HG03354 (cell line): ENCODE measurements at regions not wholly inside any gene's neighbourhood (a gene's known extent, or its start where the extent isn't known, plus 50 kb on each side); places are given as distances from the start of the nearest gene placed in this dataset.
"Not testable (repeated sequence)": the region's sequence is repeated elsewhere in the genome, so short reads cannot be mapped to it uniquely, and the experiment has no call there.

Source experiments
- ATAC-seq: cut with Tn5 transposase; IDR thresholded peaks from one replicate; pipeline ENCODE4 v1.9.1; 2021; ENCODE audit warnings: mild to moderate bottlenecking; ENCODE audit not compliant: unreplicated experiment, poor library complexity, severe bottlenecking

- ATAC-seq, result no peak
Measured at GRCh38 chr12:83474369-83474768, 787.7 kb downstream of the TMTC2 start.

DNA sequence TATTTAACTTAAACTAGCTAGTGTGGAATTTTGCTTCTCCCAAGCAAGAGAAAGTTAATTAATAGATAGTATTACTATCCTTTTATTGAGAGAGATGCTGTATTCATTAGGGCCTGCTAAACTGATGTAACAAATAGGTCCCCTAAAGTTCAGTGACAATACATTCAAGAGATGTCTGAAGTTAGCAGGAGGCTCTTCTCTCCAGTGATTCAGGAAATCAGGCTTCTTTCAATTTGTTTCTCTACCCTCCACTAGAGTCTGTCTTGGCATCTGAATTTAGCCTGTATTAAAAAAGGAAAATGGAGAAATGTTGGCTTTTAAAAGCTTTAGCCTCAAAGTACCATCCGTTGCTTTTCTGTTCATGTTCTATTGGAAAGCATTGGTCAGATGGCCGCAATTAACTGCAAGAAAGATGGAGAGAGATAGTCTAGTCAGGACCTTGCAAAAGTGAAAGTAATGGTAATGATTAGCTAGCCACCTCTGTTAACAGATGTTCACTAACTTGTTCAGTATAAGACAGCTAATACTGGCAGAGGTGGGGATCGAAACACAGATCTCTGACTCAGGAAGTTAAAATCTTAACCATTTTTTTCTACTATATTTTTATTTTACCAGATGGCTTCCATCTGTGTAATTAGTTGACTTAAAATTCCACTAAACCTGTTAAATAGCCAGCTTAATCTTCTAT is 786.8 kb downstream of the TMTC2 start:
- peak; percentile 99 for ATAC-seq

DNA sequence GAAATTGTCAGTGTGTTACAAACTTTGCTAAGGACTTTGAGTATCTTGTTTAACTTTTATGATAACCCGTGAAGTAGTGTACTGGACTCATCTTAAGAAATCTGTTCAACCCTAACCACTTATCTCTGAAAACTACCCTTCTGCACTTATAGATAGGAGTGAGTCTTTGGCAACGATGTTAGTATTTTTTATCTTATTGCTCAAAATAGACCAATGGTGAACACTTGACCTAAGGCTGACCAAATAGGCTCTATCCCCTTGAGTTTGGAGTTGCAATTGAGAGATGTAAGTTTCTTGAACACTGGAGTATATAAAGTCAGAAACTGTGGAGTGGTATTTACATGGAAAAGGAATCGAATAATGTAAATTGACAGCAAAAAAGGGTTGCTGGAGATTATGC is 786.1 kb downstream of the TMTC2 start:
- ATAC-seq, result no peak

DNA sequence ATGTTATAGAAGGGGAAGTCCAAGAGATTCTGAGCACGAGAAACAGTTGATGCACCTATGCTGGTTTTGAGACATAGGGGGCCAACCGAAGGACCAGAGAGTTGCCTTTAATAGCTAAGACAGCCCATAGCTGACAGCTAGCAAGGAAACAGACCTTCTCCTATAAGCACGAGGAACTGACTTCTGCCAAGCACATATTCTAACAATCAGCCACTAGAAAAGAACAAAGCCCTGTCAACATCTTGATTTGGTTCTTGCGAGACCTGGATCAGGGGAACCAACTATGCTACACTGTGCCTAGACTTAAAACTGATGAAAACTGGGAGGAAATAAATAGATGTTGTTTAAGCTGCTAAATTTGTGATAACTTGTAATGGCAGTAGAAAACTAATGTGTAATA is 785.6 kb downstream of the TMTC2 start:
- no peak for ATAC-seq

GRCh38 chr12:83471341-83471740 is 784.6 kb downstream of the TMTC2 start:
- no peak for ATAC-seq

- ATAC-seq, result no peak
Measured at GRCh38 chr12:83470749-83471148, 784.0 kb downstream of the TMTC2 start.

DNA sequence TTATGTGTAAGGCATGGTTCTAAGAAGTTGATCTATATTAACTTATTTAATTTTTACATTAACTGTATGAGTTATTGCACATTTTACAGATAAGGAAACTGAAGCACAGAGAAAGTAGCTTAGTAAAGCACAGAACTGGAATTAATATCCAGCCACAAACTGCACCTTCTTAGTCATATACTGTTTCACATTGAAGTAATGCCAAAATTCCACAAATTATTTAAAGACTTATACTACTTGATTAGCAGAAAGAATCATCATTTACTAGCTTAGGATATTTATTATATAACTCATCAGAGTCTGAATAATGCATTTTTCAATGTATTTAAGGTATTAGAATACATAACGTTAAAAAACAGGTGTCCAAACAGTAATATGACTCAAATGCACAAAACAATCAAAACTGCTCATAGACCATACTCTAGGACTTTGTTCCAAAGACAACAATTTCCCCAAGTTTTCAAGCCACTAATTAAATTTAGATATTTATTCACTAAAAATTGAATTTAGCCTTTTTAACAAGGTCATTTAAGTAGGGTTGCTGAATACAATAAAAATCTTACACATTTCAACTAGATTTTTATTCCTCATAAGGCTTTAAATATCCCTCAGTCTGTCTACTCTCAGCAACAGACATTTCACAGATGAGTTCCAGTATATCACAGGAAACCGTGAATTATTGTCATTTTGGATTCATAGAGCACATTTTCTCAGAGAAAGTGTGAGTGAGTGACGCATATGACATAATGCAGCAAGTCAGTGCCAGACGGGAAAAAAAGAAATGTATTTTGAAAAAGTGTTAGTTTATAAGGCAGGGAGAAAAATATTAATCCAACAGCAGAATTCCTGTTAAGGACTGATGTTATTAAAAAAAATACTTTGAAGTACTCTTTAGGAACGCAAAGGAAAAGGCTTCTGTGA is 782.5 kb downstream of the TMTC2 start:
- no peak for ATAC-seq

- ATAC-seq, result no peak
Measured at GRCh38 chr12:83465632-83466031, 778.9 kb downstream of the TMTC2 start.

GRCh38 chr12:83462419-83462818 is 775.7 kb downstream of the TMTC2 start:
- no peak for ATAC-seq

GRCh38 chr12:83461336-83461935 is 774.7 kb downstream of the TMTC2 start:
- no peak for ATAC-seq

DNA sequence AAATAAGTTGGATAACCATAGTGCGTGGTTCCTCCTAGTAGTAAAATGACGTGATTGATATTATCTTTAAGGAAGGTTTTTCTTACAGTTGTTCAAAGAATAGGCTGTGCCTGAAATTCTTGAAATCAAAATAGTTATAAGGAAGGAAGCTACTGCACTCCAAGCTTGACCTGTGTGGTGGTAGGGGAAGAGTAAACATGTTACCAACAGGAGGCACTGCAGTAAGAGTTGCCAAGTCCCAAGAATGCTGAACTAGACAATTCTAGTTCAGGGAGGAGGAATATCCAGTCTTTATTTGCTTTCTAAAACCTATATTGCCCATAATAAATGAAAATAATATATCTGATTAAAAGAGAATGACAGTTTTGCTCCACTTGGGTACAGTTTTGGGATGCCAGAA is 764.5 kb downstream of the TMTC2 start:
- ATAC-seq, result no peak

- no peak for ATAC-seq
Measured at GRCh38 chr12:83434600-83434999, 747.9 kb downstream of the TMTC2 start.

DNA sequence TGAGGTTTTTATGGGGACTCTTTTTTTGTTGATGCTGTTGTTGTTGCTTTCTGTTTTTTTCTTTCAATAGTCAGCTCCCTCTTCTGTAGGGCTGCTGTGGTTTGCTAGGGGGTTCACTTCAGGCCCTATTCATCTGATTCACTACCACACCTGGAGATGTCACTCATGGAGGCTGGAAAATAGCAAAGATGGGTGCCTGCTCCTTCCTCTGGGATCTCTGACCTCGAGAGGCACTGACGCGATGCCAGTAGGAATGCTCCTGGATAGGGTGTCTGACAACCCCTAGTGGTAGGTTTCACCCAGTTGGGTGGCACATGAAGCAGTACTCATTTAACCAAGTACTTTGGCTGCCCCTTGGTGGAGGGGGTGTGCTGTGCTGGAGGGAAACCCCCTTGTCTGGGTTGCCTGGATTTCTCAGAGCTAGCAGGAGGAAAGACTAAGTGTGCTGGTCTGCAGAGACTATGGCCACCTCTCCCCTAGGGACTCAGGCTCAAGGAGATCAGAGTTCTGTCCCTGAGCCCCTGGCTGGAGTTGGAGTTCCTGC is 745.5 kb downstream of the TMTC2 start:
- no peak for ATAC-seq

DNA sequence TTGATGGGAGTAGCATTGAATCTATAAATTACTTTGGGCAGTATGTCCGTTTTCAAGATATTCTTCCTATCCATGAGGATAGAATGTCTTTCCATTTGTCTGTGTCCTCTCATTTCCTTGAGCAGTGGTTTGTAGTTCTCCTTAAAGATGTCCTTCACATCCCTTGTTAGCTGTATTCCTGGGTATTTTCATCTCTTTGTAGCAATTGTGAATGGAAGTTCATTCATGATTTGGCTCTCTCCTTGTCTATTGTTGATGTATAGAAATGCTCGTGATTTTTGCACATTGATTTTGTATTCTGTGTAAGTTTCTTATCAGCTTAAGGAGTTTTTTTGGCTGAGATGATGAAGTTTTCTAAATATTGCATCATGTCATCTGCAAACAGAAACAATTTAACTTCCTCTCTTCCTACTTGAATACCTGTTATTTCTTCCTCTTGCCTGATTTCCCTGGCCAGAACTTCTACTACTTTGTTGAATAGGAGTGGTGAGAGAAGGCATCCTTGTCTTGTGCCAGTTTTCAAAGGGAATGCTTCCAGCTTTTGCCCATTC is 741.0 kb downstream of the TMTC2 start:
- ATAC-seq, result not testable (repeated sequence)

GRCh38 chr12:83414981-83415380 is 728.3 kb downstream of the TMTC2 start:
- no peak for ATAC-seq

GRCh38 chr12:83408851-83409250 is 722.1 kb downstream of the TMTC2 start:
- no peak for ATAC-seq

DNA sequence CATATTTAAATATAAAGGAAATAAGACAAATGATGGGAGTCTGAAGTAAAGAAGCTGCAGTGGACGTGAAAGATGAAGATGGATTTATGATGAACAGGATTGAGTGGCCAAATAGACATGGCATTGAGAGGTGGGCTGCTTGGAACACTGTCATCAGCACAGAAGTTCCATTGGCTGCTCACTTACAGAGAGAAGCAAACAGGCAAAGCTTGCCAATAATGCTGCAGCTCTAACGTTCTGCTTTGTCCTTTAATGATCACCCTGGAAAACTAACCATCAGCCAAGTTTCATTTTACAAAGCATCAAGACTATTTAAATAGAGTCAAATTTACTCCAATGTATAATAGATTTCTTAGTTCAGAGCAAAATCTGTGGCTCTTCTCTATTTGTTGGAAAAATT is 721.4 kb downstream of the TMTC2 start:
- no peak for ATAC-seq

DNA sequence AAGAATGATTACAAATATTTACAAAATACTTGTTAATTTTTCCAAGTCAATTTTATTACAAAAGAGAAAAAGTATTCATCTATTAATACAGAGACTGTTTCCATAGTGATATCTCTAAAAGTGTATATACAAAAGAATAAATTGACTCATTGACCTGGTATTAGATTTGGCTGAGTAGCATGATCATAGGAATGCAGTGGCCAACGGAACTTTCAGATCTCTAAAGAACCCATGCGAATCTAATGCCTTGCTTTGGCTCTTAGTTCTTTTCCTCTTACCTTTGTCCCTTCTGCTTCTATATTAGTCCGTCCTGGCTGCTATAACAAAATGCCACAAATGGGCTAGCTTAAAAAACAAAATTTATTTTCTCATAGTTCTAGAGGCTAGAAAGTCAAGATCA is 717.8 kb downstream of the TMTC2 start:
- ATAC-seq, result no peak

DNA sequence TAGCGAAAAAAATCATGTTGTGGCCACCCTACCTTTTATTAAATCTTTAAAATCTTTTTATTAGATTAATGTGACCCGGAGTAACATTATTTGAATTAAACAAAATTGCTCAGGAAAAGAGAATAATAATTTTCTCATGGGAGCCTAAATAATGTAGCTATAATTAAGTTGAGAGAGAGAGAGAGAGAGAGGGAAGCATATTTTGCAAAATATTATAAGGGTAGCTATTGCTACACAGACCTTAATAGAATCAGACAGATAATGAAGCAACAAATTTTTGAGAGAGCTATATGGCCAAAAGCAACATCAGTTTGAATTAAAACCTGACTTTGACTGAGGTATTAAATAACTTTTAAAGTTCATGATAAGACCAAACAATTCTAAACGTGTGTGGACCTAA is 703.5 kb downstream of the TMTC2 start:
- ATAC-seq, result no peak
